Loucy (cell line): ENCODE measurements at regions not wholly inside any gene's neighbourhood (a gene's known extent, or its start where the extent isn't known, plus 50 kb on each side); places are given as distances from the start of the nearest gene placed in this dataset.

Source experiments
- H2AFZ ChIP-seq: fragments of 200-600 bp; sonication (generic); 2 replicates; pipeline ENCODE4 v1.6.0; 2016; ENCODE audit warnings: antibody characterized with exemption, mild to moderate bottlenecking, low read length, moderate library complexity
- H3F3A ChIP-seq: fragments of 200-600 bp; 2 replicates; pipeline ENCODE4 v1.6.0; 2016; ENCODE audit warnings: antibody characterized with exemption, low read depth, mild to moderate bottlenecking
- H3K27me3 ChIP-seq: fragments of 200-600 bp; sonication (generic); 2 replicates; pipeline ENCODE4 v1.6.1; 2014; ENCODE audit warnings: low read length, mild to moderate bottlenecking; ENCODE audit not compliant: insufficient read depth, poor library complexity, severe bottlenecking
- H3K36me3 ChIP-seq: fragments of 200-600 bp; sonication (generic); 2 replicates; pipeline ENCODE4 v1.6.1; 2016; ENCODE audit warnings: low read length; ENCODE audit not compliant: insufficient read depth
- H3K4me1 ChIP-seq: fragments of 200-600 bp; sonication (generic); 2 replicates; pipeline ENCODE4 v1.5.1; 2014; ENCODE audit warnings: low read length, mild to moderate bottlenecking; ENCODE audit not compliant: insufficient read depth, poor library complexity, severe bottlenecking
- H3K4me2 ChIP-seq: fragments of 200-600 bp; sonication (generic); 2 replicates; pipeline ENCODE4 v1.6.0; 2014; ENCODE audit warnings: antibody characterized with exemption, low read length, low read depth, mild to moderate bottlenecking; ENCODE audit not compliant: poor library complexity, severe bottlenecking
- H3K4me3 ChIP-seq: fragments of 200-600 bp; sonication (generic); 2 replicates; pipeline ENCODE4 v1.5.1; 2014; ENCODE audit warnings: low read length, mild to moderate bottlenecking, mixed read lengths; ENCODE audit not compliant: poor library complexity, severe bottlenecking
- H3K79me2 ChIP-seq: fragments of 200-600 bp; sonication (generic); 2 replicates; pipeline ENCODE4 v1.6.1; 2014; ENCODE audit warnings: low read length; ENCODE audit not compliant: insufficient read depth
- H3K9ac ChIP-seq: fragments of 200-600 bp; sonication (generic); 2 replicates; pipeline ENCODE4 v1.6.0; 2014; ENCODE audit warnings: mild to moderate bottlenecking, low read depth, low read length, moderate library complexity; ENCODE audit not compliant: poor library complexity, severe bottlenecking
- H3K9me2 ChIP-seq: fragments of 200-600 bp; sonication (generic); replicated peaks from 2 replicates; pipeline ENCODE4 v1.6.1; 2016; ENCODE audit warnings: low read depth, low read length, mixed read lengths
- H3K9me3 ChIP-seq: fragments of 200-600 bp; sonication (generic); 2 replicates; pipeline ENCODE4 v1.6.1; 2014; ENCODE audit warnings: mild to moderate bottlenecking, antibody characterized with exemption, low read length, low read depth; ENCODE audit not compliant: insufficient read depth
- H4K20me1 ChIP-seq: fragments of 200-600 bp; sonication (generic); 2 replicates; pipeline ENCODE4 v1.6.0; 2014; ENCODE audit warnings: antibody characterized with exemption, low read length, mild to moderate bottlenecking; ENCODE audit not compliant: insufficient read depth, poor library complexity, severe bottlenecking
- CTCF ChIP-seq: fragments of 200-600 bp; sonication (generic); conservative IDR thresholded peaks from 2 replicates; pipeline ENCODE4 v1.5.1; 2014; ENCODE audit warnings: mild to moderate bottlenecking, antibody characterized with exemption, low read length
- EZH2phosphoT487 ChIP-seq: fragments of 200-600 bp; IDR thresholded peaks from 2 replicates; pipeline ENCODE4 v1.6.1; 2018; ENCODE audit warnings: antibody characterized with exemption, mild to moderate bottlenecking, moderate library complexity, borderline replicate concordance

GRCh38 chr3:130834476-130834875 lies 59.4 kb upstream of the ATP2C1 start:
- H3K9me2 ChIP-seq: no peaks in the 10 kb centered on the region
- H3K9ac ChIP-seq: no peak overlapping the region
- H3F3A ChIP-seq: 0 out of 2 replicates have a peak, but pooled peaks cover 4% of the 10 kb centered on the region
- TF ChIP-seq CTCF: no peak
- TF ChIP-seq EZH2phosphoT487: no peak
- peaks cover 9% of the 10 kb centered on the region for H3K4me1 ChIP-seq
- no peak overlapping the region for H2AFZ ChIP-seq
- H3K79me2 ChIP-seq: no peaks in the 10 kb centered on the region
- no peaks in the 10 kb centered on the region for H4K20me1 ChIP-seq
- no peaks in the 10 kb centered on the region for H3K9me3 ChIP-seq
- no peak overlapping the region for H3K4me3 ChIP-seq
- no peaks in the 10 kb centered on the region for H3K27me3 ChIP-seq
- no peak overlapping the region for H3K4me2 ChIP-seq
- H3K36me3 ChIP-seq: no peaks in the 10 kb centered on the region

GRCh38 chr3:130835483-130835882 lies 58.4 kb upstream of the ATP2C1 start:
- Histone ChIP-seq H3K4me3 (no peak overlapping the region), H3K36me3 (no peaks in the 10 kb centered on the region), H3K27me3 (no peaks in the 10 kb centered on the region), H3K9me3 (no peaks in the 10 kb centered on the region), H3K4me1 (peaks cover 19% of the 10 kb centered on the region), H2AFZ (no peak overlapping the region), H3K9ac (no peak overlapping the region), H3K79me2 (no peaks in the 10 kb centered on the region), H4K20me1 (no peaks in the 10 kb centered on the region), H3K9me2 (no peaks in the 10 kb centered on the region), H3F3A (0 out of 2 replicates have a peak, but pooled peaks cover 8% of the 10 kb centered on the region), H3K4me2 (no peak overlapping the region)
- TF ChIP-seq CTCF: no peak
- TF ChIP-seq EZH2phosphoT487: no peak

- peaks cover 24% of the 10 kb centered on the region for H3K4me1 ChIP-seq
- TF ChIP-seq CTCF: no peak
- no peak for TF ChIP-seq EZH2phosphoT487
- no peaks in the 10 kb centered on the region for H3K79me2 ChIP-seq
- 0 out of 2 replicates have a peak, but pooled peaks cover 8% of the 10 kb centered on the region for H3F3A ChIP-seq
- peak overlapping the region; percentile 90 for H2AFZ ChIP-seq
- H3K9ac ChIP-seq: peak overlapping the region; percentile 44
- no peaks in the 10 kb centered on the region for H4K20me1 ChIP-seq
- H3K27me3 ChIP-seq: no peaks in the 10 kb centered on the region
- peak overlapping the region; percentile 2 for H3K4me3 ChIP-seq
- H3K36me3 ChIP-seq: no peaks in the 10 kb centered on the region
- no peaks in the 10 kb centered on the region for H3K9me2 ChIP-seq
- peak overlapping the region; percentile 46 for H3K4me2 ChIP-seq
- H3K9me3 ChIP-seq: no peaks in the 10 kb centered on the region
Measured at GRCh38 chr3:130838898-130839600, 54.8 kb upstream of the ATP2C1 start.
